Muscle of back (tissue), 3 donors: ENCODE measurements at regions not wholly inside any gene's neighbourhood (a gene's known extent, or its start where the extent isn't known, plus 50 kb on each side); places are given as distances from the start of the nearest gene placed in this dataset.
"Not testable (repeated sequence)": the region's sequence is repeated elsewhere in the genome, so short reads cannot be mapped to it uniquely, and the experiment has no call there.

ENCODE experiments used
- DNase-seq, 3 donors: peaks; one replicate each; pipeline versions ENCODE4 v3.0.0 to v3.0.0-alpha.2; 2013

GRCh38 chr12:131213896-131214442, 260.3 kb downstream of the ADGRD1 start:
- no peak for DNase-seq

- not testable (repeated sequence) for DNase-seq
Observed at GRCh38 chr12:131214936-131215335, 261.2 kb downstream of the ADGRD1 start.

DNA sequence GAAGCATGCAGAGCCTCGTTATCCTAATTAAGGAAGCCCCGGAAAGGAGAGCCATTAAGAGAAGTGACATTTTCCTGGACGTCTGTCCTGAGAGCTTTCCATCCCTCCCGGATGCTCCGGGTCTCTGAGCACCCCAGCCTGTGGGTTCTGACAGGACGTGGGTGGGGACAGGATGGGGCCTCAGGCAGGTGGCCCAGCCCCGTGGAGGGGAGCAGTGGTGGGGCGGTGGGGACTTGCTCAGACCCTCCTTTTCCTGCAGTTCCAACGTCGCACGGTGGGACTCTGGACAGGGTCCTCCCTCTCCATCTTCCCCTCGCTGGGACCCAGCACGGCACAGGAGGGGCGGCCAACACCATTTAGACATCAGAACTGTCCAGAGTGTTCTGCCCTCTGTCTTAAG, 262.9 kb downstream of the ADGRD1 start:
- not testable (repeated sequence) for DNase-seq

- peak in 1 of 3 donors; percentile 16 for DNase-seq
Observed at GRCh38 chr12:131217024-131217586, 263.4 kb downstream of the ADGRD1 start.

- DNase-seq, result no peak
Observed at GRCh38 chr12:131218026-131218922, 264.6 kb downstream of the ADGRD1 start.

- no peak for DNase-seq
Observed at GRCh38 chr12:131218923-131219669, 265.4 kb downstream of the ADGRD1 start.

DNA sequence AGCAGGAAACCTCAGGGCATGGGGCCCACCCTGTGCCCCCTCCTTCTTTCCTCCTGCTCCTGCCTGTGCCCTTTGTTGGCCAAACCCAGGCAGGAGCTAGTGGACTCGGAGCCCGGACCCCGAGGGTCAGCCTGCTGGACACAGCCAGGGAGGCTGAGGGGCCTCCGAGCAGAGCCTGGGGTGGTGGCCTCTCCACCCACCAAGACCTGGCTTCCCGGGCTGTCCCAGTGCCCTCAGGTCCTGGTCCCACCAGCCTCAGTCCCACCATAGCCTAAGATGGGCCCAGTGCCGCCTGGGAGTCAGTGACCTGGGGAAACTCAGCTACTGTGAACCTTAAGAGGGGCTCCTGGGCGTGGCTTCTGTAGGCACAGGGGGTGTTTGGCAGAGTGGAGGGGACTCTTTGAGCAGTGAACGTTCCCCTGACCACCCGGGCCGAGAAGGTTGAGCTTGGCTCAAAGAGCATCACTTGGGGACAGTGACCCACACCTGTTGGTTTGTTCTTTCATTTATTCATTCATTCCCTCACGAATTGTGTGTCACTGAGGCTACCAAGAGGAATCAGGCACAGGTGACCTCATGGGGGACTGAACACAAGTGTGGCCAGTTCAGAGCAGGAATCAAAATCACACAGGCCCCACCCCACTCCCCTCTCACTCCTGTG, 266.1 kb downstream of the ADGRD1 start:
- no peak for DNase-seq

- DNase-seq, result no peak
Observed at GRCh38 chr12:131220331-131220685, 266.6 kb downstream of the ADGRD1 start.

DNA sequence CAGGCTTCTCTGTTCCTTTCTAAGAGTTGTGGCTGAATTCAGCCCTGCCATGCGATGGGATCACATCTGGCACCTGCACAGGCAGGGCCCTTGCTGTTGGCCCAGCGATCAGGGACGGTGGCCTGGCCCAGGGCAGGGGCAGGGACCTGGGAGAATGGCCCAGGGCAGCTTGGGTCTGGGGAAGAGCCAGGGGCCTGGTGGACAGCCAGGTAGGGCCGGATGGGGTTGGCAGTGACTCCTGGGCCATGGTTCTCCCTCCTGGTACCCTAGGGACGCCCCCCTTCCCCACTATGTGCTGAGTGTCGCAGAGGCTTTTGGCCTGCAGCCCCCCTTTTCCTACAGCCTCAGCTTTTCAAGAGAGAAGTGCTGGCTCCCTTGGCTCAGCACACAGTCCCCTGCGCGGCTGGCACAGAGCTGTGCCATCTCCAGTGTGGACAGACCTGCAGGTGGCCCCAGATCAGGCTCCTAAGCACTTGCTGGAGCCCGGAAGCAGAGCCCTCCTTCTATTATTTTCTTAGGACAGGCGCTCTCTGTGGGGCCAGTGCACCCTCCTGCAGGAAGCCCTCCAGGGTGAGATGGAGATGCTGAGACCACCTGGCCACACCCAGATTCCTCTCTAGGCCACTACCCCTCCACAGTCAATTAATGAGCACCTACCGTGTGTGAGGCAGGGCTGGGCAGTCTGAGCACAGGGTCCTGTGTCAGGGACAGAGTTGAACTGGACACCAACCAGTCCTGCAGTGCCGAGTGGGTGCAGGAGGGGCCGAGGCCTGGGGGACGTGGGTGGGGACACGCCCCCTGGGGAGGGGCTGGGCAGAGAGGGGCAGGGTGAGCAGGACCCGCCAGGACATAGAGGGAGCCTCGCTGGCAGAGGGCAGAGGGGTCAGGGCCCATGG, 267.6 kb downstream of the ADGRD1 start:
- DNase-seq, result no peak

GRCh38 chr12:131221957-131222328, 268.2 kb downstream of the ADGRD1 start:
- DNase-seq, result no peak

DNA sequence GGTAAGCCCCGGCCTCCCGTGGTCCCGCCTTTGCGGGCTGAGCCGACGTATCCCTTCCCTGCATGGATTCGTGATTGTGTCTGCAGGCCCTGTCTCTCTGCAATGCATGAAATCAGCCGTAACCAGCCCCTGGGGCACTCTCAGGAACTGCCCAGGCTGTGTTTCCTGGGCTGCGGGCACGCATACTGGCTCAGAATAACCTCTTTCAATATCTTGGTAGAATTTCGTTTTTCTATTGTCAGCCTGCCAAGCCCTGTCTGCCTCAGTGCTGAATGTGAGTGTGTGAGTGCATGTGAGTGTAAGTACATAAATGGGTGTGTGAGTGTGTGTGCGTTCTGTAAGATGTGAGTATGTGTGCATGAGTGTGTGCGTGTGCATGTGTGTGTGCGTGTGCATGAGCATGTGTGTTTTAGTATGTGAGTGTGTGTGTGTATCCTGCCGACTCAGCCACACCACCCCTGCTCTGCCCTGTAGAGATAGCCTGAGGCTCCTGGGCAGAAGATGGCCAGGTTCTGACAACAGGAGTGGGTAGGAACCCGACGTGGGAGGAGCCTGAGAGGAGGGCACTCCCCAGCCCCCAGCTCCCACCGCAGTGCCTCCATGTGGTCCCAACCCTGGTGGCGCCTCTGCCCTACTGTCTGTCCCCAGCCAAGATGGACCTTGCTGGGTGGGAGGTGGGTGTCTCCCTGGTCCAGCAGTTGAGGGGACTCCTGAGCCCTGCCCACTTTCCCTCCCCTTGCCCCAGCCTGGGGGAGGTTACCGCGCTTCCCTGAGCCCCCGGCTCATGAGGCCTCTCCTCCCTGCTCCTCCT, 268.8 kb downstream of the ADGRD1 start:
- DNase-seq, result peak in 1 of 3 donors; percentile 33

GRCh38 chr12:131223171-131223761, 269.6 kb downstream of the ADGRD1 start:
- DNase-seq, result no peak

DNA sequence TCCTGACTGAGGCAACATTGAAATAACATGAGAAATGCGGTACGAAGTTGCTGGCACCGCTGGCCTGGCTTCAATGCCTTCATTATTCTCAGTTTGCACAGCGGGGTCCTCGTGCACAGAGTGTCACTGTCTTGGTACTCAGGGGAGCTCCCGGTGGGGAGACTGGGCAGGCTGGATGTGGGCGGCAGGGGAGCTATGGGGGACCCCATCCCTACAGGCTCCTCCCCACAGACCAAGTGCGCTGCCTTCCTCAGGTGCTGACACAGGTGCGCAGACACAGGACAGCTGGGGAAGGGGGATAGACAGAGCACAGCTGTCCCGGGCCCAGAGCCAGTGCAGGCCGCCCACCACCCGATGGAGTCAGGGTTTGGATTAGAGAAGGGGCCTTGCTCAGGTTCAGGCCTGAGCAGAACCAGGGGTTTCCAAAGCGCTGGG, 270.1 kb downstream of the ADGRD1 start:
- no peak for DNase-seq

DNA sequence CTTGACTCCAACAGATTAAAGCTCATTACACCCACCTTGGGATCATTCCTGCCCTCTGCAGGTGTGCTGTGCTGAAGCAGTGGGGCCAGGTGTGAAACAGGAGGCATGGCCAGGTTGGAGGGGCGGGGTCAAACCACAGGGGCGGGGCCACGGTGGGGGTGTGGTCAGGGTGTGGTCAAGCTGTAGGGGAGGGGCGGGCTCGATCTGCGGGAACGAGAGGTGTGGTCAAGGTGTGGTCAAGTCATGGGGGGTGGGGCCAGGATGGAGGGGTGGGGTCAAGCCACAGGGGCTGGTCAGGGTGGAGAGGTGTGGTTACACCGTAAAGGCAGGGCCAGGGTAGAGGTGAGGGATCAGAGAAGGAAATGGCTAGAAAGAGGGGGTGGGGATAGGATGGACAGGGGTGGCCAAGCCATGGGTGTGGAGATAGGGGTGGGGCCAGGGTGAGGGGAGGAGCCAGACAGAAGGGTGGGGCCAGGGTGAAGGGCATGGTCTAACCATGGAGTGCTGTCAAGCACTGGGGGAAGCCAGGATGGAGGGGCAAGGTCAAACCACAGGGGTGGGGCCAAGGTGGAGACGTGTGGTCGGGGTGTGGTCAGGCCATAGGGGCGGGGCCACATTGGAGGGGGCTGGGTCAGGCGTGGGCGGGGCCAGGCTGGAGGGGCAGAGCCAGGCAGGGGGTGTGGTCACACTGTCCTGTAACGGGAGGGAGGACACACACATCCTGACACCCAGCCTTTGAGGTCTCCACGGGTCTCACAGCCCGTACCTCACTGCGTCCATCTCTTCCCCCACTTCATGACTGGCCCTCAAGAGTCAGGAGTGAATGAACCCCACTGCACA, 270.7 kb downstream of the ADGRD1 start:
- not testable (repeated sequence) for DNase-seq

DNA sequence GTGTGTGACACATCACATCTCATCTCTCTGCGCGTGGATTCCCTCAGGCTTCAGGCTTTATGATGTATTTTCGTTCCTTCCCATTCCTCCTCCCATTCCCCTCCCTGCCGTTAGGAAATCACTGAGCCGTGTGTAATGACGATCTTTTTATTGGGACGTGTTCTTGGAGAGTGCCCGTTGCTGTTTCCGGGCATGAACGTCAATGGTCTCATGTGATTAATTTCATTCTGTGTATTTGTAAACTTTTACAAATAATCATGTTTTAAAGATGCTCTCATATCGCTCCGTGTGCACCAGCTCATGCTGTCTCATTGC, 271.3 kb downstream of the ADGRD1 start:
- not testable (repeated sequence) for DNase-seq

DNA sequence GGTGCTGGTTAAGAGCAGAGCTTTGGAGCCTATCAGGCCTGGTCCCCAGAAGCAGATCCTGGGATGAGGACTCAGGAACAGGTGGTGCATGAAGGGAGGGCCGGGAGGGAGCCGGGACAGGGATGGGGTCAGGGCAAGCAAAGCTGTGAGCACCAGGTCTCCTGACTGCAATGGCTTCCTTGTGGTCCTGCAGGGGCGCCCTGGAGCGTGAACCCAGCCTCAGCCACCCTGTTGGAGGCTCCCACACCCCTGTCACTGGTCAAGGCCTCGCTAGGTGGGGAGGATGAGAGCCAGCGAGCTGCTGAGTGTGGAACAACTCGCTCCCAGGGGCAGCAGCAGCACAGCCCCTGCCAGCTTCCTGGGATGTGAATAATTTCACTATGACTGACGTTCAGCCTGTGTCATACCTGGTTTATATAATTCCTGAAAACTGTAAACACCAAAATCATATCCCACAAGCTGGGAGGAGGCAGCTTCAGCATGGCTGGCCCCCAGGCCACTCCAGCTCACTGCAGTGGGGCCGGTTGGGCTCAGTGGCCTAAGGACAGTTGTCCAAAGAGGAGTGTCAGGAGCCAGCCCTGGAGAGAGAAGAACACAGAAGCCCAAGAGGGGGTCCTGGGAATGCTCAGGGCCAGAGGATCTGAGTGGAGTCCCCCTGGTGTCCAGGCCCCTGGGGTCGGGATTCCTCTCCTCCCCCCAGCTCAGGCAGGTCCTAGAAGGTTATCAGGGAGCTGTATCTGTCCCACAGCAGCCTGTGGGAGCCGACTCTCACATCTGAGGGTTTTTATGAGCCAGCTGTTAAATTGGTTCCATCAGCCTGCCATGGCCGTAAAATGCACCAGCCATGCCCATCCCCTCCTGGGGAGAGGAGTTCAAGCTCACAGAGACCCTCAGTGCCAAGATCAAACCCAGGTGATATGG, 272.9 kb downstream of the ADGRD1 start:
- no peak for DNase-seq

DNA sequence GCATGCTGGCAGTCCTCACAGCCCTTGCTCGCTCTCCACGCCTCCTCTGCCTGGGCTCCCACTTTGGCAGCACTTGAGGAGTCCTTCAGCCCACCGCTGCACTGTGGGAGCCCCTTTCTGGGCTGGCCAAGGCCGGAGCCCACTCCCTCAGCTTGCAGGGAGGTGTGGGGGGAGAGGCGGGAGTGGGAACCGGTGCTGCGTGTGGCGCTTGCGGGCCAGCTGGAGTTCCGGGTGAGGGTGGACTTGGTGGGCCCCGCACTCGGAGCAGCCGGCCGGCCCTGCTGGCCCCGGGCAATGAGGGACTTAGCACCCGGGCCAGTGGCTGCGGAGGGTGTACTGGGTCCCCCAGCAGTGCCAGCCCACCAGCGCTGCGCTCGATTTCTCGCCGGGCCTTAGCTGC, 273.9 kb downstream of the ADGRD1 start:
- DNase-seq, result not testable (repeated sequence)

- not testable (repeated sequence) for DNase-seq
Observed at GRCh38 chr12:131229079-131229425, 275.3 kb downstream of the ADGRD1 start.
